Keratinocyte (primary cell): ENCODE measurements at regions not wholly inside any gene's neighbourhood (a gene's known extent, or its start where the extent isn't known, plus 50 kb on each side); places are given as distances from the start of the nearest gene placed in this dataset.

Source experiments
- CTCF ChIP-seq, 3 experiments: IDR thresholded peaks in 1 of 3; conservative IDR thresholded peaks in 1 of 3; optimal IDR thresholded peaks in 1 of 3; 2 replicates in 2 of 3; 3 replicates in 1 of 3; pipeline versions ENCODE3 to v1.5.1; 2011; ENCODE audit warnings: low read length in 3 of 3, mild to moderate bottlenecking in 3 of 3, moderate library complexity in 2 of 3, control low read depth in 1 of 3, inconsistent platforms in 1 of 3; ENCODE audit not compliant: insufficient read depth in 2 of 3; ENCODE audit errors: extremely low read depth in 1 of 3
- EZH2 ChIP-seq: IDR thresholded peaks from one replicate; pipeline ENCODE4 v1.6.1; 2012; ENCODE audit warnings: inconsistent platforms, mild to moderate bottlenecking, low read length, moderate library complexity

- peak; percentile 11 to 56 (median 48) for TF ChIP-seq CTCF (optimal IDR thresholded peaks at IDR 0.05 in 1 of 3, IDR thresholded peaks at IDR 0.05 in 1 of 3, conservative IDR thresholded peaks at IDR 0.05 in 1 of 3; ENCODE audit: extremely low read depth in 1 of 3, insufficient read depth in 2 of 3, low read length in 3 of 3)
- no peak for TF ChIP-seq EZH2
Observed at GRCh38 chr11:127205688-127206217, 205.2 kb upstream of the KIRREL3 start.
